ENCODE measurements at regions not wholly inside any gene's neighbourhood (a gene's known extent, or its start where the extent isn't known, plus 50 kb on each side); places are given as distances from the start of the nearest gene placed in this dataset.

- H3K36me3 ChIP-seq (ENCODE audit: low read depth, missing control alignments): no peaks in the 10 kb centered on the region
- H3K4me3 ChIP-seq: peak overlapping the region in 1 of 2 donors; percentile 41
- no peaks in the 10 kb centered on the region for H3K27me3 ChIP-seq
- no peak overlapping the region for H3K27ac ChIP-seq
- TF ChIP-seq CTCF (IDR thresholded peaks at IDR 0.05): no peak
- TF ChIP-seq POLR2A (IDR thresholded peaks at IDR 0.05): no peak
- peak; percentile 36 for DNase-seq
- H3K4me1 ChIP-seq: no peaks in the 10 kb centered on the region
- intact Hi-C loops (cut with DNase I; ENCODE audit: low total_unique reads): no loop called here
- 40 to 59% methylated on average over 13 to 19 of the region's 39 CpGs for WGBS, 2 donors
- H3K9me3 ChIP-seq: no peaks in the 10 kb centered on the region
These were observed 786.9 kb downstream of the CDY1 start for GRCh38 chrY:26408671-26409328.

GRCh38 chrY:26409329-26409712 lies 787.4 kb downstream of the CDY1 start:
- DNase-seq: no peak
- Histone ChIP-seq H3K27ac (no peak overlapping the region), H3K4me3 (peak overlapping the region; percentile 9 to 41), H3K27me3 (no peaks in the 10 kb centered on the region), H3K36me3 (ENCODE audit: low read depth, missing control alignments) (no peaks in the 10 kb centered on the region), H3K9me3 (no peaks in the 10 kb centered on the region), H3K4me1 (no peaks in the 10 kb centered on the region)
- intact Hi-C loops (cut with DNase I; ENCODE audit: low total_unique reads): no loop called here
- TF ChIP-seq CTCF (IDR thresholded peaks at IDR 0.05) (no peak), POLR2A (IDR thresholded peaks at IDR 0.05) (no peak)
- 60 to 73% methylated on average over 1 to 13 of the region's 27 CpGs for WGBS, 2 donors

Small RNA genes lying in the stretch of these regions (small RNA-seq; reads per million reads assigned to genes)
- gene AC024067.1 (0 reads per million in 2 donors), gene RF00156 (0 reads per million in 2 donors), gene RNU6-1314P (0 reads per million in 2 donors)

Measured in testis (tissue), 2 donors.